SK-N-SH treated with all-trans-retinoic acid at 6 μM for 48 hours (cell line): ENCODE measurements at regions not wholly inside any gene's neighbourhood (a gene's known extent, or its start where the extent isn't known, plus 50 kb on each side); places are given as distances from the start of the nearest gene placed in this dataset.

Source experiments
- ATAC-seq: fragments of 200-7000 bp; cut with Tn5 transposase; 3 replicates; pipeline ENCODE4 v1.9.1; 2020; ENCODE audit warnings: mild to moderate bottlenecking, moderate library complexity
- ARNTL ChIP-seq: fragments of 450-650 bp; formaldehyde crosslinking; IDR thresholded peaks from 2 replicates; pipeline ENCODE4 v1.5.0; 2020; ENCODE audit warnings: low read depth, mild to moderate bottlenecking, moderate library complexity, borderline replicate concordance
- BACH2 ChIP-seq: fragments of 250-450 bp; sonication (Bioruptor Pico); IDR thresholded peaks from 2 replicates; pipeline ENCODE4 v1.9.0; 2021; ENCODE audit warnings: mild to moderate bottlenecking, borderline replicate concordance
- CREB5 ChIP-seq: fragments of 250-450 bp; sonication (Bioruptor Pico); IDR thresholded peaks from 2 replicates; pipeline ENCODE4 v1.5.1; 2020; ENCODE audit warnings: low read depth, mild to moderate bottlenecking, moderate library complexity
- CSDC2 ChIP-seq: fragments of 250-450 bp; sonication (Bioruptor Pico); IDR thresholded peaks from 2 replicates; pipeline ENCODE4 v1.5.0; 2020; ENCODE audit warnings: mild to moderate bottlenecking, moderate library complexity
- ESRRG ChIP-seq: fragments of 250-450 bp; sonication (Bioruptor Pico); IDR thresholded peaks from 2 replicates; pipeline ENCODE4 v1.6.1; 2021; ENCODE audit warnings: mild to moderate bottlenecking
- GLIS3 ChIP-seq: fragments of 250-450 bp; sonication (Bioruptor Pico); IDR thresholded peaks from 2 replicates; pipeline ENCODE4 v1.5.0; 2020; ENCODE audit warnings: mild to moderate bottlenecking, moderate library complexity
- PATZ1 ChIP-seq: fragments of 250-450 bp; sonication (Bioruptor Pico); IDR thresholded peaks from 2 replicates; pipeline ENCODE4 v1.8.0; 2020; ENCODE audit warnings: mild to moderate bottlenecking, moderate library complexity, borderline replicate concordance
- POU6F1 ChIP-seq: fragments of 250-450 bp; sonication (Bioruptor Pico); IDR thresholded peaks from 2 replicates; pipeline ENCODE4 v1.8.0; 2021; ENCODE audit warnings: low read depth, mild to moderate bottlenecking, moderate library complexity, borderline replicate concordance
- PPARA ChIP-seq: fragments of 250-450 bp; sonication (Bioruptor Pico); IDR thresholded peaks from 2 replicates; pipeline ENCODE4 v1.5.0; 2020; ENCODE audit warnings: mild to moderate bottlenecking, borderline replicate concordance
- SNAI2 ChIP-seq: fragments of 250-450 bp; sonication (Bioruptor Pico); IDR thresholded peaks from 2 replicates; pipeline ENCODE4 v1.5.0; 2020; ENCODE audit warnings: mild to moderate bottlenecking, moderate library complexity
- TCF4 ChIP-seq: fragments of 250-450 bp; sonication (Bioruptor Pico); IDR thresholded peaks from 2 replicates; pipeline ENCODE4 v1.8.0; 2021; ENCODE audit warnings: mild to moderate bottlenecking, moderate library complexity, borderline replicate concordance
- TSHZ2 ChIP-seq: fragments of 250-450 bp; sonication (Bioruptor Pico); IDR thresholded peaks from 2 replicates; pipeline ENCODE4 v1.5.0; 2020; ENCODE audit warnings: mild to moderate bottlenecking, moderate library complexity
- ZC3H10 ChIP-seq: fragments of 250-450 bp; sonication (Bioruptor Pico); IDR thresholded peaks from 2 replicates; pipeline ENCODE4 v1.5.1; 2021; ENCODE audit warnings: mild to moderate bottlenecking, moderate library complexity
- ZFP3 ChIP-seq: fragments of 250-450 bp; sonication (Bioruptor Pico); IDR thresholded peaks from 2 replicates; pipeline ENCODE4 v1.5.0; 2020; ENCODE audit warnings: mild to moderate bottlenecking, moderate library complexity
- ZFP30 ChIP-seq: fragments of 450-650 bp; formaldehyde crosslinking; IDR thresholded peaks from 2 replicates; pipeline ENCODE4 v1.5.0; 2022; ENCODE audit warnings: mild to moderate bottlenecking, moderate library complexity
- ZNF565 ChIP-seq: fragments of 450-650 bp; formaldehyde crosslinking; conservative IDR thresholded peaks from 2 replicates; pipeline ENCODE4 v1.5.0; 2020; ENCODE audit warnings: low read depth, mild to moderate bottlenecking, moderate library complexity
- ZNF8 ChIP-seq: fragments of 450-650 bp; formaldehyde crosslinking; IDR thresholded peaks from 2 replicates; pipeline ENCODE4 v1.5.0; 2020; ENCODE audit warnings: mild to moderate bottlenecking, moderate library complexity

GRCh38 chr2:123696799-123697410, 328.2 kb upstream of the CNTNAP5 start:
- ATAC-seq = no peak
- TF ChIP-seq POU6F1 (CRISPR knock-in tag) = no peak
- TF ChIP-seq TCF4 = 0 out of 2 replicates have a peak, but pooled peaks have one; percentile 18

- no peak for ATAC-seq
- TF ChIP-seq TSHZ2 (CRISPR knock-in tag) = no peak
- no peak for TF ChIP-seq CSDC2 (CRISPR knock-in tag)
- TF ChIP-seq ESRRG (CRISPR knock-in tag) = no peak
- TF ChIP-seq PPARA (CRISPR knock-in tag) = no peak
- TF ChIP-seq PATZ1 = no peak
- no peak for TF ChIP-seq ZC3H10
- TF ChIP-seq ZFP30 = no peak
- TF ChIP-seq ZFP3 = no peak
- TF ChIP-seq ARNTL (CRISPR knock-in tag) = no peak
- no peak for TF ChIP-seq GLIS3 (CRISPR knock-in tag)
- TF ChIP-seq POU6F1 (CRISPR knock-in tag) = no peak
- no peak for TF ChIP-seq ZNF8 (CRISPR knock-in tag)
Observed at GRCh38 chr2:123715467-123715982, 309.6 kb upstream of the CNTNAP5 start.

GRCh38 chr2:123717636-123718334, 307.3 kb upstream of the CNTNAP5 start:
- ATAC-seq = no peak
- peak; percentile 83 for TF ChIP-seq TCF4
- no peak for TF ChIP-seq SNAI2
- TF ChIP-seq ESRRG (CRISPR knock-in tag) = no peak

GRCh38 chr2:123720760-123721159, 304.3 kb upstream of the CNTNAP5 start:
- ATAC-seq = no peak
- TF ChIP-seq POU6F1 (CRISPR knock-in tag) = no peak

- no peak for ATAC-seq
- no peak for TF ChIP-seq ARNTL (CRISPR knock-in tag)
- no peak for TF ChIP-seq PPARA (CRISPR knock-in tag)
- TF ChIP-seq ZNF565 (CRISPR knock-in tag) = no peak
- no peak for TF ChIP-seq CREB5 (CRISPR knock-in tag)
- no peak for TF ChIP-seq CSDC2 (CRISPR knock-in tag)
- no peak for TF ChIP-seq TSHZ2 (CRISPR knock-in tag)
- TF ChIP-seq BACH2 = no peak
Observed at GRCh38 chr2:123723706-123724105, 301.4 kb upstream of the CNTNAP5 start.
